Stimulated activated CD4-positive, alpha-beta T cell treated with anti-CD3 and anti-CD28 coated beads, TNF-alpha, amount 100 ng/mL, for 48 hours (primary cell): ENCODE measurements at regions not wholly inside any gene's neighbourhood (a gene's known extent, or its start where the extent isn't known, plus 50 kb on each side); places are given as distances from the start of the nearest gene placed in this dataset.

ENCODE experiments used
- DNase-seq, 3 donors: peaks; one replicate each; pipeline ENCODE4 v3.0.0-alpha.2; 2020; ENCODE audit warnings: low read depth in 3 of 3

- DNase-seq: no peak
These were observed 93.4 kb downstream of the TENT4A start for GRCh38 chr5:6806668-6807067.

- DNase-seq: no peak
These were observed 95.2 kb downstream of the TENT4A start for GRCh38 chr5:6808462-6808861.

DNA sequence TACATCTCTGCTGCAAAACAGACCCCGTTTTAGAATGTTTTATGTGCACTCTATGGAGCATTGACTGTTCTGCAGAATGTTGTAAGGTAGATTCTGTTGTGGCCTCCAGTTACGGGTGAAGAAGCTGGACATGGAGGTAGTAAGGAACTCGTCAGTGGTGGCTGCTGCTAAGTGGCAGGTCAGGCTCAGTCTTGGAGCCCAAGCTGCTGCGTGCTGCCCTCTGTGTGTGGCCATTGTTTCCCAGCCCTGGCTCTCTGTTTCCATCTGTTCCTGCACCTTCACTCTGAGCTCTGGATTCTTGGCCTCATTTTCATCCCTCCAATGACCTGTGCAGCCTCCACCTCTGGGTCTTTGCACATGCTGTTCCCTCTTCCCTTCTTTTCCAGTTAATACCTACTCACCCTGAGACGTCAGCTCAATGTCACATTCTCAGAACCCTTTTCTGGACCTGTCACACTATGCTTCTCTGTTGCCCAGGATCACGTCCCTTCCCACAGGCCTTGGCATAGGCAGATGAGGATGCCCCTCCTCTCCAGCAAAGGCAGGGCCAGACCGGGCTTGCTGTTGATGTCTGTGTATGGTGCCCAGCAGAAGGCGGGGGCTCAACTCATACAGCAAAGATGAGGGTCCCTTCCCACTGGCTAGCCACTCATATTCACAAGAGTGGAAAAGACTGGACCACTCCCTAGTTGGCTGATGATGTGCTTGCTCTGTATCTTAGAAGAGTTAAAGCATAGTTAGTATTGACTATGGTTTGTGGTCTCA is 97.6 kb downstream of the TENT4A start:
- no peak for DNase-seq

GRCh38 chr5:6812091-6812490 is 98.9 kb downstream of the TENT4A start:
- DNase-seq: no peak

DNA sequence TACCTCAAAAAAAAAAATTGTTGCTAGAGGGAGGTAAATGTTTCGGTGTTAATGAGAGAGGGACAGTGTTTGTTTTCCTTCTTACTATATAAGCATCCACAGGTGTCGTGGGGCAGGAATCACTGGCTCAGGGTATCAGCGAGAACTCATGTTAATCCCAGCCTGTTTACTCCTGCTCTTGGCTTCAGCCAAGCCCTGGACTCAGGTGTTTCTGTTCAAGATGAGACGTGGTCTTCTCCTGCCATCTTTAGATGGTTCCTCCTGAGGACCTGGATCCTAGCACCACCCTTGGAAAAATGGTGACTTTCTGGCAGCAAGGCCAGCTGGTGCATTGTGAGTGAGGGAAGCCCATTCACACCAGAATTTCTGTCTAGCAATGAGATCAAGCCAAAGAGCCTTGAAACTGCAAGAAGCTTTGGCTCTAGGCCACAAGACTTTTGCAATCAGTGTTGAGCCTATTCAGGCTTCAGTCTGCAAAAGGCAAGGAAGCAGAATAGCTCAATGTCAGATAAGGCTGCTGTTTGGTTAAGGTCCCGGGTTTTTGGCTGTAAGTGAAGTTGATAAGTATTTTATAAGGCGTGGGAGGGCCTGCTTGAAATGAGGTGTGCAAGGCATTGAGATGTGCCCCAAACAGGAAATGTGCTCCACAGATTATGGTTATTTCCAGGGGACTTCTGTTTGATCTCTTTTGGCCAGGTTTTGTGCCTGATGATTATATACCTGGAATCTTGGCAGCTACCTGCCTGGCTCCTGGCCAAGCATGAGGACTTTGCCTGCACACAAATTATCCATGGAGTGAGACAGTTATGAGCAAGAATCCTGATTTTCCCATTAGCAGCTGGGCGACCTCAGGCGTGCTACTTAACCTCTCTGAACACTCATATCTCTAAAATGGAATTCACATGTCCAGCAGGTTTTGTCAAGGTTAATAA is 99.8 kb downstream of the TENT4A start:
- DNase-seq: no peak

- no peak for DNase-seq
These were observed 101.6 kb downstream of the TENT4A start for GRCh38 chr5:6814816-6815215.

DNA sequence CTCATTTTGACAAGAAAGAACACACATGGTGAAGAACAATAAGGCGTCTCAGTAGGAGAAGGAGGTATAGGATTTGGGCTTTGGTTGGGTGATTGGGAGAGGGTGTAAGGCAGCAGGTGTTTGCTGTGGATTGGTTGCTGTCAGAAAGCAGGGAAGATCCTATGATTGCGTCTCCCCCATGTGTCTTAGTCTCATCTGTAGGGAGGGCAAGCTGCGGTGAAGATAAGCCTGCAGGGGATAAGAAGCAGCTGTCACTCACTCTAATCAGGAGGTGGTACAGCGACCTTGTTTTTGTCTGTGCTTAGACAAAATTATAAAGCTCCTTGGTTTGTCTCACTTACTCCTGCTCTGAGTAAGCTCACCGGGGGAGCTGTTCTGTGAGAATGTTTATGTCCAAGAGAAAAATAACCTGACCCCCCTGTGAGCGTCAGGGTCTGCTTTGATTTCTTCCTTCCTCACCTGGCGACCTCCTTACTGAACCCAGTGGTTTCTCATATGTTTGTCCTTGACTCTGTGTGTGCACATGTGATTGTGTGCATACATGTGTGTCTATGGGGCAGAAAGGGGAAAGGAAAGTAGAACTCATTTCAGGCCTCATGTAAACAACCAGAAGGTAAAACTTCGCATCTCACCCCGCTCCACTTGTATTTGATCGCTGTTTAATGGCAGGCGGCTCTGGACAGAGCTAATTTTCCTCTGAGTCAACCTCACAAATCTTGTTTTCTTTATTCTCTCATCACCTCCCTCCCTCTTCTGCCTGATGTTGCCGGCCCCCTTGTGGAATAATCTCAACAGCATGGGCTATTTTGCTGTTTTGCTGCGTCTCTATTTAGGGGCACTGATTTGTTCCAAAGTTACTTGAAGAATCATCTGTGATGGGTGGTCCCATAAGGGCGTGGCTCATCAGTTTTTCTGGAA is 105.6 kb downstream of the TENT4A start:
- DNase-seq: no peak

DNA sequence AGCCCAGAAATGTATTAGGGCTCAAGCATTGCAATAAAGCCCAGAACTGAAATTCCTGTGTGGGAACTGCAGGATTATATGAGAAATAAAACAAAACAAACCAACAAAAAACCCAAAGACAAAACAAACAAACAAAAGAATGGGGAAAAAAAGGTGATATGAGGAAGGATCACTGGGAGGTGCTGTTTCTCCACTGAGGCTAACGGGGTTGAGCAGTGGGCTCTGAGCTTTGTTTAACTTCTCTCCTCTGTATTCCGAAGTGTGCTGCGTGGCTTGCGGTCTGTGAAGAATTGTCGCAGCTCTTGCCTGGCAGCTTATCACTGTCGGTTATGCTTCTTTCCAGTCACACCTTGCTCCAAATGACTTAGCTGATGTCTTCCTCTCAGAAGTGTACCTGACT is 106.3 kb downstream of the TENT4A start:
- DNase-seq: no peak

- peak in 2 of 3 donors; percentile 31 to 36 for DNase-seq
These were observed 107.7 kb downstream of the TENT4A start for GRCh38 chr5:6820851-6821479.

DNA sequence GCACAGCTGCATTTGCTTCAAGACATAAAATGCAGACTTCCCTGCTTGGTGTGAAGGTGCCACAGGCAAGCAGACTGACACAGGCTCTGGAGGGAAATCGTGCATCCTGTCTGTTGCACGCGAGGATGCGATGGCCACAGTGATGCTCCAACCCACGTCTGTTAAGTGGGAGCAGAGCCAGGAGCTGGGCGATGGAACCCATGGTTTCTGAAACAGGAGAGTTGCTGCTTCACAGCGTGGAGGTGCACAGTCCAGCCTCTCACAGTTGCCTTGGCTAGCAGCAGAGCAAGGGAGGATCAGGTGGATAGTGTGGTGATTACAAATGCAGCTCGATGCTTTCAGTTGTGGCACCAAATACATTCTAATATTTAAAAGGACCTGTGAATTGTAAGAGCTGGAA is 108.8 kb downstream of the TENT4A start:
- no peak for DNase-seq

GRCh38 chr5:6822556-6823343 is 109.5 kb downstream of the TENT4A start:
- DNase-seq: no peak

DNA sequence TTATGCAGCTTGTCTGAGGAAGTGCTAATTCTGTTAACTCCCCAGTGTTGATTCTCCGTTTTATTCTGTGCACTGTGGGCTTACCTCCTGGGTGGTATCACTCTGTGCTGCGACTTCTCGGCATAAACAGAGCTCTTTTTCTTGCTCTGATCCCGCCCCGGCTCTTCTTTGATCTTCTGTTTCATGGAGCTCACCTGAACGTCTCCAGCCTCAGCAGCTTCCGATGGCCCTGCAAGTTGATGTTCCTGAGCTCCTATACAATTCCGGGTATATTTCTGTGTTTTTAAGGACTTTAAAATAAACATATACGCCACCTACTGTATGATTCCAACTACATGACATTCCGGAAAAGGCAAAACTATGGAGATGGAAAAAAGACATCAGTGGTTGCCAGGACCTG is 110.8 kb downstream of the TENT4A start:
- no peak for DNase-seq

DNA sequence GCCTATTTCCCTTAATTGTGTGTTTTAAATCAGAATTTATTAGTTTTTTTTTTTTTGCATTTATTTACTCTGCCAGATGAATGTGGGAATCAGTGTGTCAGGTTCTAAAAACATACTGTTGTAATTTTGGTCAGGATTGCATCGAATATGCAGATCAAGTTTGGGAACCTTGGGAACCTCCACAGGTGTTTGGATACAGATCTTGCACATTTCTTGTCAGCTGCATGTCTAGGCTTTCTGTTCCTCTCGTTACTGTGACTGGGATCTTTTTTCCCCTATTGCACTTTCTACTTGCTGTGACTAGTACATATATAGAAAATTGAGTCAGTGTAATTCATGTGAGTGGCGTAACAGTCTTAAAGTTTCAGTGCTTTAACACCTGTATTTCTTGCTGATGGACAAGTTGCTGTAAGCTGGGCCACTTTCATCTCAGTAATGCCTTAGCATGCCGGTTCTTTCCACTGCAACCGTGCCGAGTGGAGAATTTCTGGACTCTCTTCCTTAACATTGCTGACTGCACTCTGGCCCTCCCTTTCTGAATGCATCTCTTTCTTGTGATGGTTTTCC is 112.5 kb downstream of the TENT4A start:
- DNase-seq: no peak

GRCh38 chr5:6826756-6827155 is 113.5 kb downstream of the TENT4A start:
- no peak for DNase-seq

DNA sequence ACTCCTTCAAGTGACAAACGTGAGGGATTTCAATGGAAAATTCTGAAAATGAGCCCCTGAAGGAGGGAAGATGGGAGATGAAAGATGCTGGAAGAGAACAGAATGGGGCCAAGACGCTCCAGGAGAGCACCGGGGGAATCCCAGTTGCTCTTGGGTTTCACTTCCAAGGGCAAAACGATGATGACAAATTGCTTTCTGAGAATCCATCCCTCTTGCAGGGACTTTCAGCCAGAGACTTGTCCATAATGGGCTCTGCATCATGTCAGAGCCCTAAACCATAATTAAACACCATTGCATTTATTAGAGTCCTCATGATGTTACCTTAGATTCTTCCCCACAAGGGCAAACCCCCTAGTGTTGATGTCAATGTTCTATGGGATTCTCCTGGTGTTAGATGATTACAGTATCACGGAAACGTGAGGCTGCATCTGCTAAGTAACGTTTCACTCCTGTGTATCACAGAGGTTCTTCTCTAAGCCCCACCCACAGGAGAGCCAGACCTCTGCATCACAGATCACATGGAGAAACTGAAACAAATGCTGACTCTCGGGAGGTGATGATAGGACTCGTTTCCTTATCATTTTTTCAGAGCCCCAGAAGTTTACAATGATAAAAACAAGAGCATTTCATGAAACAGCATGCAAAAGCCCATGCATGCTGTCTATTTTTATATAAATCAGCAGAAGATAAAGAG is 114.4 kb downstream of the TENT4A start:
- DNase-seq: peak; percentile 20 to 41 (median 28)

GRCh38 chr5:6829150-6829784 is 116.0 kb downstream of the TENT4A start:
- peak; percentile 36 to 65 (median 46) for DNase-seq

DNA sequence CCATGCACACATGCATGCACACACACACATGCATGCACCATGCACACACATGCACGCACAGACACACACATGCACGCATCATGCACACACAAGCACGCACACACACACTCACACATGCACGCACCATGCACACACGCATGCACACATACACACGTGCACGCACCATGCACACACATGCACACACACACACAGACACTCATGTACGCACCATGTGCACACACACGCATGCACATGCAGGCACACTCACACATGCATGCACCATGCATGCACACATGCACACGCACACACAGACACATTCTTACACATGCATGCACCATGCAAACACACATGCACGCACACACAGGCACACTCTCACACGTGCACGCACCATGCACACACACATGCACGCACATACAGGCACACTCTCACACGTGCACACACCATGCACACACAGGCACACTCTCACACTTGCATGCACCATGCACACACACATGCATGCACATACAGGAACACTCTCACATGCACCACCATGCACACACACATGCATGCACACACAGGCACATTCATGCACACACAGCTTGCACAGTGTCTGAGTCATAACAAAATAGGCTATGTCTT is 117.5 kb downstream of the TENT4A start:
- DNase-seq: no peak
